ENCODE measurements at regions not wholly inside any gene's neighbourhood (a gene's known extent, or its start where the extent isn't known, plus 50 kb on each side); places are given as distances from the start of the nearest gene placed in this dataset.

DNA sequence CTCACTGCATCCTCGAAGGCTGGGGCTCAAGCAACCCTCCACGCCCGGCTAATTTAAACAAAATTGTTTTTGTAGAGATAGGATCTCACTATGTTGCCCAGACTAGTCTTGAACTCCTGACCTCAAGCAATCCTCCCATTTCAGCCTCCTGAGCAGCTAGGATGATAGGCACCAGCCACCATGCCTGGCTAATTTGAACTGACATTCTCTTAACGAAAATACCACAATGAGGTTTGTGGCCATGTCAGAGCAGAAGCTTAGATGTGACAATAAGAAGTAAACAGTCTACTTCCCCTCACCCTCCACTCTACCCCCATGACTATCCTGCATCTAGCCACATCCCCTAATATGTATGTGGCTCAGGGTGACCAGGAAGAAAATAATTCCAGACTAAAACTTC, 74.8 kb upstream of the PLCB4 start:
- Mint-ChIP-seq H3K4me1 (peaks cover 16% of the 10 kb centered on the region in 2 experiments), H3K4me3 (no peak overlapping the region), H3K36me3 (ENCODE audit: insufficient read depth in 1 of 3, low read depth in 3 of 3) (no peaks in the 10 kb centered on the region), H3K27me3 (ENCODE audit: low read depth) (no peaks in the 10 kb centered on the region), H3K27ac (no peak overlapping the region), H3K9me3 (peaks cover 0 to 2% of the 10 kb centered on the region in 2 experiments; a peak in 1 of 5 replicates)
- Histone ChIP-seq H2BK12ac (ENCODE audit: insufficient read length, low read depth, low read length) (no peak overlapping the region), H3K4ac (ENCODE audit: low read depth, low read length) (no peak overlapping the region), H2BK20ac (ENCODE audit: low read depth, low read length, poor library complexity, severe bottlenecking) (no peak overlapping the region), H3K18ac (ENCODE audit: insufficient read length, low read depth, low read length) (no peak overlapping the region), H3K14ac (ENCODE audit: insufficient read depth, low read length) (no peak overlapping the region), H2BK5ac (ENCODE audit: insufficient read length, low read length) (no peak overlapping the region), H3K27ac (ENCODE audit: insufficient read length, low read depth, low read length) (no peak overlapping the region), H3K9me3 (ENCODE audit: control insufficient read depth, low read depth, low read length) (no peaks in the 10 kb centered on the region), H3K79me1 (ENCODE audit: insufficient read depth, low read depth, low read length, poor library complexity, severe bottlenecking) (no peaks in the 10 kb centered on the region), H4K91ac (ENCODE audit: insufficient read length, low read depth, low read length) (no peak overlapping the region), H3K4me1 (ENCODE audit: insufficient read depth, low read length) (peaks cover 6% of the 10 kb centered on the region; the same call in 1 of the 2 replicates), H3K4me2 (ENCODE audit: insufficient read depth, insufficient read length, low read length) (no peak overlapping the region), H4K20me1 (ENCODE audit: control insufficient read depth, insufficient read depth, insufficient read length) (no peaks in the 10 kb centered on the region), H3T11ph (ENCODE audit: low read length) (no peak overlapping the region), H3K23me2 (ENCODE audit: insufficient read length, low read depth, low read length, poor library complexity, severe bottlenecking) (no peaks in the 10 kb centered on the region), H3K23ac (ENCODE audit: insufficient read length, low read depth, low read length) (no peak overlapping the region), H3K9ac (ENCODE audit: extremely low read depth, insufficient read length, low read length) (no peak overlapping the region), H2AK5ac (ENCODE audit: insufficient read length, low read length) (no peak overlapping the region), H4K8ac (replicated peaks; ENCODE audit: insufficient read length, low read depth, low read length) (no peak overlapping the region), H2AFZ (ENCODE audit: low read length) (no peak overlapping the region), H2BK15ac (ENCODE audit: low read depth, low read length) (no peak overlapping the region), H3K79me2 (ENCODE audit: insufficient read depth, low read length) (no peaks in the 10 kb centered on the region), H4K5ac (ENCODE audit: insufficient read length, low read depth, low read length) (no peak overlapping the region), H2BK120ac (ENCODE audit: low read depth, low read length, poor library complexity, severe bottlenecking) (no peak overlapping the region), H3K56ac (ENCODE audit: insufficient read length, low read depth, low read length) (no peak overlapping the region), H3K27me3 (ENCODE audit: insufficient read depth, low read length) (no peaks in the 10 kb centered on the region)
- DNase-seq = no peak
- WGBS (ENCODE audit: extremely low coverage, insufficient read length, low lambda C conversion rate) = no CpG with 5 or more reads among the region's 4 CpGs
- no peak for TF ChIP-seq CTCF (conservative IDR thresholded peaks at IDR 0.05)

Measured in H9 (cell line).